NAMALWA (cell line): ENCODE measurements at regions not wholly inside any gene's neighbourhood (a gene's known extent, or its start where the extent isn't known, plus 50 kb on each side); places are given as distances from the start of the nearest gene placed in this dataset.

Source experiments
- DNase-seq: peaks from one replicate; pipeline ENCODE4 v3.0.0-alpha.2; 2015; ENCODE audit warnings: low spot score

- no peak for DNase-seq
Observed at GRCh38 chr6:132244744-132245143, 156.5 kb downstream of the MOXD1 start.

- DNase-seq, result no peak
Observed at GRCh38 chr6:132236744-132237143, 164.5 kb downstream of the MOXD1 start.

GRCh38 chr6:132236281-132236680 is 165.0 kb downstream of the MOXD1 start:
- DNase-seq, result no peak

- DNase-seq, result no peak
Observed at GRCh38 chr6:132235596-132236280, 165.5 kb downstream of the MOXD1 start.

GRCh38 chr6:132234356-132234755 is 166.9 kb downstream of the MOXD1 start:
- no peak for DNase-seq

- no peak for DNase-seq
Observed at GRCh38 chr6:132231121-132231884, 170.0 kb downstream of the MOXD1 start.

GRCh38 chr6:132228894-132229293 is 172.4 kb downstream of the MOXD1 start:
- DNase-seq, result no peak

GRCh38 chr6:132227904-132228303 is 173.4 kb downstream of the MOXD1 start:
- DNase-seq, result no peak

GRCh38 chr6:132224943-132225342 is 176.3 kb downstream of the MOXD1 start:
- DNase-seq, result no peak

GRCh38 chr6:132220800-132221199 is 180.5 kb downstream of the MOXD1 start:
- no peak for DNase-seq

GRCh38 chr6:132219901-132220300 is 181.4 kb downstream of the MOXD1 start:
- DNase-seq, result no peak

- peak; percentile 52 for DNase-seq
Observed at GRCh38 chr6:132218059-132218696, 183.1 kb downstream of the MOXD1 start.

GRCh38 chr6:132215805-132216204 is 185.5 kb downstream of the MOXD1 start:
- no peak for DNase-seq

- no peak for DNase-seq
Observed at GRCh38 chr6:132214716-132215115, 186.6 kb downstream of the MOXD1 start.

GRCh38 chr6:132213732-132214131 is 187.5 kb downstream of the MOXD1 start:
- no peak for DNase-seq

GRCh38 chr6:132213191-132213590 is 188.1 kb downstream of the MOXD1 start:
- DNase-seq, result no peak

- no peak for DNase-seq
Observed at GRCh38 chr6:132210886-132211563, 190.2 kb downstream of the MOXD1 start.

- no peak for DNase-seq
Observed at GRCh38 chr6:132209351-132209750, 191.9 kb downstream of the MOXD1 start.

GRCh38 chr6:132207991-132208390 is 193.3 kb downstream of the MOXD1 start:
- no peak for DNase-seq

GRCh38 chr6:132205946-132206345 is 195.3 kb downstream of the MOXD1 start:
- DNase-seq, result no peak

- DNase-seq, result no peak
Observed at GRCh38 chr6:132204591-132204990, 196.7 kb downstream of the MOXD1 start.

GRCh38 chr6:132202574-132202973 is 198.7 kb downstream of the MOXD1 start:
- no peak for DNase-seq

- no peak for DNase-seq
Observed at GRCh38 chr6:132199343-132199742, 201.9 kb downstream of the MOXD1 start.
